T-helper 2 cell treated with Interferon-gamma antibody and Interleukin-4, amounts not matched to agents 5 μg/mL and 100 μg/mL, for 36 hours (primary cell): ENCODE measurements at regions not wholly inside any gene's neighbourhood (a gene's known extent, or its start where the extent isn't known, plus 50 kb on each side); places are given as distances from the start of the nearest gene placed in this dataset.

Experiments
- DNase-seq: peaks from one replicate; pipeline ENCODE4 v3.0.0; 2021; ENCODE audit warnings: low spot score
- H3K27ac Mint-ChIP-seq: one replicate; pipeline ENCODE4 v1.8.0; 2021; ENCODE audit warnings: mild to moderate bottlenecking, mixed read lengths
- H3K27me3 Mint-ChIP-seq: one replicate; pipeline ENCODE4 v1.8.0; 2021; ENCODE audit warnings: low read depth, mixed read lengths
- H3K36me3 Mint-ChIP-seq: one replicate; pipeline ENCODE4 v1.8.0; 2021; ENCODE audit warnings: low read depth, mixed read lengths
- H3K4me1 Mint-ChIP-seq: one replicate; pipeline ENCODE4 v1.8.0; 2021; ENCODE audit warnings: low read depth, mixed read lengths
- H3K4me3 Mint-ChIP-seq: one replicate; pipeline ENCODE4 v1.8.0; 2022; ENCODE audit warnings: mild to moderate bottlenecking, moderate library complexity, mixed read lengths
- H3K9me3 Mint-ChIP-seq: one replicate; pipeline ENCODE4 v1.8.0; 2021; ENCODE audit warnings: mixed read lengths

GRCh38 chr9:1454616-1455347, 404.6 kb downstream of the DMRT2 start:
- Mint-ChIP-seq H3K27ac (no peak overlapping the region), H3K9me3 (no peaks in the 10 kb centered on the region), H3K4me3 (no peak overlapping the region), H3K36me3 (no peaks in the 10 kb centered on the region), H3K4me1 (no peaks in the 10 kb centered on the region), H3K27me3 (no peaks in the 10 kb centered on the region)
- DNase-seq: no peak

- Mint-ChIP-seq H3K27me3 (no peaks in the 10 kb centered on the region), H3K4me1 (peaks cover 1% of the 10 kb centered on the region), H3K36me3 (no peaks in the 10 kb centered on the region), H3K27ac (no peak overlapping the region), H3K4me3 (no peak overlapping the region), H3K9me3 (no peaks in the 10 kb centered on the region)
- DNase-seq: no peak
Observed at GRCh38 chr9:1455766-1456165, 405.6 kb downstream of the DMRT2 start.

- H3K27ac Mint-ChIP-seq: no peak overlapping the region
- H3K4me1 Mint-ChIP-seq: peaks cover 1% of the 10 kb centered on the region
- H3K4me3 Mint-ChIP-seq: no peak overlapping the region
- H3K27me3 Mint-ChIP-seq: no peaks in the 10 kb centered on the region
- no peaks in the 10 kb centered on the region for H3K36me3 Mint-ChIP-seq
- DNase-seq: no peak
- no peaks in the 10 kb centered on the region for H3K9me3 Mint-ChIP-seq
Observed at GRCh38 chr9:1456301-1457024, 406.3 kb downstream of the DMRT2 start.

GRCh38 chr9:1457460-1457859, 407.3 kb downstream of the DMRT2 start:
- H3K9me3 Mint-ChIP-seq: no peaks in the 10 kb centered on the region
- DNase-seq: no peak

GRCh38 chr9:1458503-1458902, 408.3 kb downstream of the DMRT2 start:
- Mint-ChIP-seq H3K27me3 (no peaks in the 10 kb centered on the region), H3K9me3 (no peaks in the 10 kb centered on the region), H3K27ac (no peak overlapping the region), H3K36me3 (no peaks in the 10 kb centered on the region), H3K4me1 (peaks cover 1% of the 10 kb centered on the region), H3K4me3 (no peak overlapping the region)
- DNase-seq: peak; percentile 13

More at GRCh38 chr9:1457460-1457859, 407.3 kb downstream of the DMRT2 start:
- no peaks in the 10 kb centered on the region for H3K27me3 Mint-ChIP-seq
- no peak overlapping the region for H3K4me3 Mint-ChIP-seq
- H3K4me1 Mint-ChIP-seq: peaks cover 1% of the 10 kb centered on the region
- H3K36me3 Mint-ChIP-seq: no peaks in the 10 kb centered on the region
- no peak overlapping the region for H3K27ac Mint-ChIP-seq

GRCh38 chr9:1460143-1460769, 410.1 kb downstream of the DMRT2 start:
- Mint-ChIP-seq H3K27me3 (no peaks in the 10 kb centered on the region), H3K27ac (no peak overlapping the region), H3K4me3 (no peak overlapping the region), H3K9me3 (no peaks in the 10 kb centered on the region), H3K4me1 (peaks cover 1% of the 10 kb centered on the region), H3K36me3 (no peaks in the 10 kb centered on the region)
- DNase-seq: no peak

- DNase-seq: no peak
- no peak overlapping the region for H3K27ac Mint-ChIP-seq
- no peak overlapping the region for H3K4me3 Mint-ChIP-seq
- no peaks in the 10 kb centered on the region for H3K9me3 Mint-ChIP-seq
- H3K36me3 Mint-ChIP-seq: no peaks in the 10 kb centered on the region
- no peaks in the 10 kb centered on the region for H3K27me3 Mint-ChIP-seq
- peaks cover 1% of the 10 kb centered on the region for H3K4me1 Mint-ChIP-seq
Observed at GRCh38 chr9:1461812-1462211, 411.7 kb downstream of the DMRT2 start.

- no peak for DNase-seq
- H3K27me3 Mint-ChIP-seq: no peaks in the 10 kb centered on the region
- no peaks in the 10 kb centered on the region for H3K36me3 Mint-ChIP-seq
- peaks cover 1% of the 10 kb centered on the region for H3K4me1 Mint-ChIP-seq
- no peaks in the 10 kb centered on the region for H3K9me3 Mint-ChIP-seq
- H3K4me3 Mint-ChIP-seq: no peak overlapping the region
- H3K27ac Mint-ChIP-seq: no peak overlapping the region
Observed at GRCh38 chr9:1462626-1463308, 412.6 kb downstream of the DMRT2 start.

GRCh38 chr9:1469996-1470395, 419.8 kb downstream of the DMRT2 start:
- Mint-ChIP-seq H3K4me3 (no peak overlapping the region), H3K27me3 (no peaks in the 10 kb centered on the region), H3K27ac (no peak overlapping the region), H3K4me1 (peaks cover 4% of the 10 kb centered on the region), H3K9me3 (peaks cover under 1% of the 10 kb centered on the region), H3K36me3 (no peaks in the 10 kb centered on the region)
- DNase-seq: no peak

- peaks cover 16% of the 10 kb centered on the region for H3K9me3 Mint-ChIP-seq
- DNase-seq: no peak
- H3K27me3 Mint-ChIP-seq: no peaks in the 10 kb centered on the region
- H3K4me1 Mint-ChIP-seq: peaks cover 4% of the 10 kb centered on the region
- no peak overlapping the region for H3K4me3 Mint-ChIP-seq
- H3K36me3 Mint-ChIP-seq: no peaks in the 10 kb centered on the region
- H3K27ac Mint-ChIP-seq: no peak overlapping the region
Observed at GRCh38 chr9:1473956-1474634, 423.9 kb downstream of the DMRT2 start.

- H3K9me3 Mint-ChIP-seq: peaks cover 16% of the 10 kb centered on the region
- H3K27me3 Mint-ChIP-seq: no peaks in the 10 kb centered on the region
- no peak for DNase-seq
- H3K27ac Mint-ChIP-seq: no peak overlapping the region
- H3K4me3 Mint-ChIP-seq: no peak overlapping the region
- no peaks in the 10 kb centered on the region for H3K36me3 Mint-ChIP-seq
- H3K4me1 Mint-ChIP-seq: peaks cover 4% of the 10 kb centered on the region
Observed at GRCh38 chr9:1474671-1475070, 424.5 kb downstream of the DMRT2 start.

GRCh38 chr9:1490341-1491232, 440.4 kb downstream of the DMRT2 start:
- no peaks in the 10 kb centered on the region for H3K27me3 Mint-ChIP-seq
- H3K36me3 Mint-ChIP-seq: peaks cover 5% of the 10 kb centered on the region
- peaks cover 16% of the 10 kb centered on the region for H3K4me1 Mint-ChIP-seq
- H3K27ac Mint-ChIP-seq: peak overlapping the region; percentile 59
- peaks cover 5% of the 10 kb centered on the region for H3K9me3 Mint-ChIP-seq
- H3K4me3 Mint-ChIP-seq: peak overlapping the region; percentile 45
- peak; percentile 50 for DNase-seq

- Mint-ChIP-seq H3K4me3 (no peak overlapping the region), H3K4me1 (peaks cover 16% of the 10 kb centered on the region), H3K36me3 (peaks cover 5% of the 10 kb centered on the region), H3K27me3 (no peaks in the 10 kb centered on the region), H3K9me3 (peaks cover 5% of the 10 kb centered on the region), H3K27ac (no peak overlapping the region)
- no peak for DNase-seq
Observed at GRCh38 chr9:1492156-1492555, 442.0 kb downstream of the DMRT2 start.
